NCI-H82 (cell line): ENCODE measurements at regions not wholly inside any gene's neighbourhood (a gene's known extent, or its start where the extent isn't known, plus 50 kb on each side); places are given as distances from the start of the nearest gene placed in this dataset.
A peak's percentile ranks its signal among the peaks of the same experiment; 100 is the strongest.
"Not testable (repeated sequence)": the region's sequence is repeated elsewhere in the genome, so short reads cannot be mapped to it uniquely, and the experiment has no call there.

Experiments
- DNase-seq: peaks from one replicate; lab custom pipeline; 2025; lab: John Stamatoyannopoulos, UW

GRCh38 chr11:126149759-126150625 is 61.5 kb downstream of the RPUSD4 start:
- DNase-seq = no peak

- no peak for DNase-seq
Observed at GRCh38 chr11:126148317-126148716, 63.1 kb downstream of the RPUSD4 start.

- no peak for DNase-seq
Observed at GRCh38 chr11:126147208-126148111, 64.0 kb downstream of the RPUSD4 start.

GRCh38 chr11:126146454-126147192 is 64.8 kb downstream of the RPUSD4 start:
- DNase-seq = peak; percentile 42

- no peak for DNase-seq
Observed at GRCh38 chr11:126145954-126146353, 65.5 kb downstream of the RPUSD4 start.

- DNase-seq = not testable (repeated sequence)
Observed at GRCh38 chr11:126143491-126143890, 68.0 kb downstream of the RPUSD4 start.

GRCh38 chr11:126140926-126141280 is 70.5 kb downstream of the RPUSD4 start:
- DNase-seq = no peak

GRCh38 chr11:126140201-126140925 is 71.1 kb downstream of the RPUSD4 start:
- DNase-seq = no peak

GRCh38 chr11:126139111-126140091 is 72.0 kb downstream of the RPUSD4 start:
- DNase-seq = peak; percentile 33

- no peak for DNase-seq
Observed at GRCh38 chr11:126138636-126139035, 72.8 kb downstream of the RPUSD4 start.

GRCh38 chr11:126137136-126137535 is 74.3 kb downstream of the RPUSD4 start:
- DNase-seq = no peak

GRCh38 chr11:126136507-126136906 is 73.8 kb upstream of the CDON start:
- DNase-seq = no peak

GRCh38 chr11:126135235-126136176 is 72.8 kb upstream of the CDON start:
- no peak for DNase-seq

GRCh38 chr11:126134461-126135155 is 71.9 kb upstream of the CDON start:
- DNase-seq = no peak

GRCh38 chr11:126133901-126134300 is 71.2 kb upstream of the CDON start:
- peak; percentile 36 for DNase-seq

GRCh38 chr11:126132319-126132718 is 69.7 kb upstream of the CDON start:
- no peak for DNase-seq

GRCh38 chr11:126130781-126131180 is 68.1 kb upstream of the CDON start:
- DNase-seq = peak; percentile 37
